K562 (cell line): ENCODE measurements at regions not wholly inside any gene's neighbourhood (a gene's known extent, or its start where the extent isn't known, plus 50 kb on each side); places are given as distances from the start of the nearest gene placed in this dataset.
A peak's percentile ranks its signal among the peaks of the same experiment; 100 is the strongest.

Source experiments
- ATAC-seq: fragments of 200-7000 bp; cut with Tn5 transposase; 3 replicates; pipeline ENCODE4 v1.9.1; 2020; ENCODE audit warnings: moderate library complexity
- BruUV-seq: library from RNA; stranded (reverse); fragments of 400-500 nt; replicated peaks from 2 replicates; lab custom pipeline; 2021; lab: Mats Ljungman, UMichigan
- CTCF ChIA-PET: fragments of 300-600 bp; formaldehyde crosslinking; extraction: SDS; loops from one replicate; lab custom pipeline; 2021; ENCODE audit warnings: low intra/inter-chr PET ratio; lab: Yijun Ruan, JAX
- POLR2A ChIA-PET: fragments of 300-600, 350-650 bp; sonication (Branson Sonifier 250); formaldehyde crosslinking; extraction: SDS; loops from one replicate; lab custom pipeline; 2021; ENCODE audit warnings: antibody characterized with exemption, inconsistent platforms; lab: Yijun Ruan, JAX
- DNase-seq, 4 experiments: peaks; one replicate each; pipeline versions ENCODE4 v3.0.0 to v3.0.0-alpha.2; 2011 to 2018; ENCODE audit warnings: low spot score in 3 of 4, mixed read lengths in 3 of 4; ENCODE audit errors: extremely low read depth in 1 of 4
- FAIRE-seq: peaks from 2 replicates; lab custom pipeline; 2011; peaks lifted over from hg19 to GRCh38; lab: Jason Lieb, UNC
- H2AFZ ChIP-seq: 2 replicates; pipeline ENCODE4 v1.6.0; 2011; ENCODE audit warnings: low read depth, low read length, control low read depth, inconsistent platforms
- H3K27ac ChIP-seq: fragments of 200-600 bp; 3 replicates; pipeline ENCODE4 v1.8.0; 2011; ENCODE audit warnings: low read depth, mild to moderate bottlenecking, control low read depth, inconsistent platforms, low read length, moderate library complexity, mixed read lengths; ENCODE audit errors: extremely low read depth
- H3K27me3 ChIP-seq, 2 experiments: fragments of 300-600 bp in 1 of 2; 2 replicates in 1 of 2; 3 replicates in 1 of 2; pipeline versions ENCODE4 v1.6.0 to v1.8.0; 2011; ENCODE audit warnings: inconsistent platforms in 2 of 2, low read length in 2 of 2, mild to moderate bottlenecking in 1 of 2, mixed read lengths in 1 of 2, moderate library complexity in 1 of 2; ENCODE audit not compliant: control insufficient read depth in 2 of 2, insufficient read depth in 2 of 2
- H3K36me3 ChIP-seq: fragments of 300-600 bp; 3 replicates; pipeline ENCODE4 v1.8.0; 2011; ENCODE audit warnings: mild to moderate bottlenecking, low read length, inconsistent platforms; ENCODE audit not compliant: control insufficient read depth, insufficient read depth
- H3K4me1 ChIP-seq, 2 experiments: fragments of 200-600 bp in 1 of 2; replicated peaks in 1 of 2; 2 replicates in 1 of 2; 3 replicates in 1 of 2; pipeline versions ENCODE4 v1.5.1 to v1.8.0; 2011; ENCODE audit warnings: inconsistent platforms in 2 of 2, low read length in 2 of 2, mild to moderate bottlenecking in 1 of 2, mixed read lengths in 1 of 2, moderate library complexity in 1 of 2; ENCODE audit not compliant: control insufficient read depth in 2 of 2, insufficient read depth in 2 of 2
- H3K4me2 ChIP-seq: 2 replicates; pipeline ENCODE4 v1.6.1; 2011; ENCODE audit warnings: low read length, control low read depth, inconsistent platforms, mixed read lengths; ENCODE audit not compliant: insufficient read depth
- H3K4me3 ChIP-seq: fragments of 200-600 bp; sonication (generic), shearing (Covaris generic); 2 replicates; pipeline ENCODE4 v1.5.1; 2016; ENCODE audit warnings: control low read depth, inconsistent platforms
- H3K79me2 ChIP-seq: fragments of 200-600 bp; 3 replicates; pipeline ENCODE4 v1.8.0; 2011; ENCODE audit warnings: low read length, inconsistent platforms; ENCODE audit not compliant: control insufficient read depth, insufficient read depth
- H3K9ac ChIP-seq, 2 experiments: 2 replicates each; pipeline versions ENCODE4 v1.6.0 to v1.6.1; 2011; ENCODE audit warnings: low read depth in 2 of 2, low read length in 2 of 2, control low read depth in 1 of 2, inconsistent platforms in 1 of 2, mild to moderate bottlenecking in 1 of 2, mixed read lengths in 1 of 2; ENCODE audit not compliant: insufficient read depth in 1 of 2
- H3K9me1 ChIP-seq: one replicate; pipeline ENCODE4 v1.6.0; 2011; ENCODE audit warnings: inconsistent platforms, mild to moderate bottlenecking, low read length, moderate library complexity; ENCODE audit not compliant: control insufficient read depth, insufficient read depth
- H3K9me3 ChIP-seq: replicated peaks from 2 replicates; pipeline ENCODE4 v1.5.1; 2011; ENCODE audit warnings: low read depth, low read length, inconsistent platforms; ENCODE audit not compliant: control insufficient read depth, insufficient read depth
- H4K20me1 ChIP-seq: replicated peaks from 2 replicates; pipeline ENCODE4 v1.6.1; 2011; ENCODE audit warnings: low read length, inconsistent platforms, mixed read lengths; ENCODE audit not compliant: control insufficient read depth, insufficient read depth
- BACH1 ChIP-seq: fragments of 200-800 bp; sonication (Bioruptor generic); IDR thresholded peaks from 2 replicates; pipeline ENCODE4 v1.6.1; 2016; ENCODE audit warnings: missing genetic modification characterization, missing compliant biosample characterization
- CBFA2T3 ChIP-seq: fragments of 450-650 bp; IDR thresholded peaks from 2 replicates; pipeline ENCODE4 v1.6.1; 2017
- COPS2 ChIP-seq: fragments of 450-650 bp; conservative IDR thresholded peaks from 2 replicates; pipeline ENCODE4 v1.6.1; 2016; ENCODE audit warnings: mild to moderate bottlenecking, moderate library complexity
- DPF2 ChIP-seq: fragments of 450-650 bp; IDR thresholded peaks from 2 replicates; pipeline ENCODE4 v1.6.1; 2016
- JUN ChIP-seq, 2 experiments: sonication (generic) in 1 of 2; formaldehyde crosslinking in 1 of 2; IDR thresholded peaks; 2 replicates each; pipeline versions ENCODE4 v1.6.1 to v1.8.0; 2012 to 2022; ENCODE audit warnings: borderline replicate concordance in 2 of 2, mild to moderate bottlenecking in 2 of 2, improper control_type of control experiment in 1 of 2, low read depth in 1 of 2, low read length in 1 of 2, missing genetic modification reagents in 1 of 2
- JUND ChIP-seq, 2 experiments: IDR thresholded peaks; 2 replicates in 1 of 2; 3 replicates in 1 of 2; pipeline ENCODE4 v1.6.1; 2011; ENCODE audit warnings: borderline replicate concordance in 2 of 2, low read depth in 2 of 2, low read length in 2 of 2, improper control_type of control experiment in 1 of 2, missing biosample characterization in 1 of 2, missing genetic modification characterization in 1 of 2, missing genetic modification reagents in 1 of 2
- L3MBTL2 ChIP-seq: fragments of 450-650 bp; IDR thresholded peaks from 2 replicates; pipeline ENCODE4 v1.6.1; 2016; ENCODE audit warnings: mild to moderate bottlenecking, moderate library complexity
- MAX ChIP-seq: sonication (generic); formaldehyde crosslinking; IDR thresholded peaks from 2 replicates; pipeline ENCODE4 v1.9.0; 2022; ENCODE audit warnings: mild to moderate bottlenecking, missing genetic modification reagents
- MITF ChIP-seq: IDR thresholded peaks from 2 replicates; pipeline ENCODE4 v1.6.1; 2014; ENCODE audit warnings: antibody characterized with exemption
- NFE2 ChIP-seq: IDR thresholded peaks from 2 replicates; pipeline ENCODE4 v1.6.1; 2014; ENCODE audit warnings: antibody characterized with exemption, low read depth
- RAD51 ChIP-seq: fragments of 450-650 bp; IDR thresholded peaks from 2 replicates; pipeline ENCODE4 v1.7.1; 2016; ENCODE audit warnings: low read depth, mild to moderate bottlenecking, borderline replicate concordance
- TOE1 ChIP-seq, 2 experiments: fragments of 450-650 bp in 1 of 2; sonication (generic) in 1 of 2; formaldehyde crosslinking in 1 of 2; IDR thresholded peaks; 2 replicates each; pipeline versions ENCODE4 v1.7.1 to v1.8.0; 2016 to 2022; ENCODE audit warnings: borderline replicate concordance in 2 of 2, mild to moderate bottlenecking in 2 of 2, antibody characterized with exemption in 1 of 2, inconsistent platforms in 1 of 2, low read depth in 1 of 2, missing genetic modification reagents in 1 of 2, moderate library complexity in 1 of 2
- ZBTB17 ChIP-seq: fragments of 450-650 bp; formaldehyde crosslinking; IDR thresholded peaks from 2 replicates; pipeline ENCODE4 v1.4.0; 2020; ENCODE audit warnings: mild to moderate bottlenecking
- ZNF592 ChIP-seq: fragments of 450-650 bp; IDR thresholded peaks from 2 replicates; pipeline ENCODE4 v1.6.1; 2017; ENCODE audit warnings: antibody characterized with exemption, mild to moderate bottlenecking
- WGBS: fragments of 100-300 bp; shearing (Covaris generic); methylation state at CpG from one replicate; pipeline ENCODE4 v1.1.6; 2016; ENCODE audit warnings: low coverage, mixed read lengths; ENCODE audit not compliant: insufficient coverage; ENCODE audit errors: missing lambda C conversion rate; 5-methylcytosine and 5-hydroxymethylcytosine counted together
- in situ Hi-C: fragments of 300-500 bp; cut with MboI; formaldehyde crosslinking; loops from 4 replicates; pipeline ENCODE4 v1.15.0; 2018; ENCODE audit warnings: inconsistent platforms, mixed read lengths
- intact Hi-C: fragments of 100-400 bp; cut with micrococcal nuclease; formaldehyde crosslinking; loops from 2 replicates; pipeline ENCODE4 v1.14.2; 2022

- Histone ChIP-seq H3K4me3 (no peak overlapping the region), H3K79me2 (no peaks in the 10 kb centered on the region), H3K27me3 (no peaks in the 10 kb centered on the region), H3K9ac (no peak overlapping the region), H3K27ac (peak overlapping the region; percentile 35; the same call in 2 of the 3 replicates), H2AFZ (peak overlapping the region; percentile 73), H3K4me2 (peak overlapping the region; percentile 58), H3K9me1 (no peaks in the 10 kb centered on the region), H3K4me1 (peaks cover 27 to 34% of the 10 kb centered on the region in 2 experiments), H4K20me1 (no peaks in the 10 kb centered on the region), H3K9me3 (no peaks in the 10 kb centered on the region), H3K36me3 (no peaks in the 10 kb centered on the region)
- in situ Hi-C loops, result no loop called here
- DNase-seq (peak; percentile 63 to 80 (median 70)), FAIRE-seq (peak; percentile 78), ATAC-seq (peak; percentile 46)
- 16% methylated on average over 15 of the region's 15 CpGs for WGBS
- CTCF ChIA-PET, result no interaction called here
- no TSS peak for BruUV-seq
- intact Hi-C loops, result no loop called here
- POLR2A ChIA-PET, result no interaction called here
- TF ChIP-seq JUN (IDR thresholded peaks at IDR 0.05; ENCODE audit: borderline replicate concordance, low read depth, low read length), result peak; percentile 78
- TF ChIP-seq JUN (CRISPR knock-in tag; IDR thresholded peaks at IDR 0.05; ENCODE audit: borderline replicate concordance), result no peak
- TF ChIP-seq RAD51, result peak; percentile 95
- peak; percentile 36; the same call in 1 of the 2 replicates for TF ChIP-seq DPF2
- TF ChIP-seq ZNF592, result 0 out of 2 replicates have a peak, but pooled peaks have one; percentile 31
- peak; percentile 85 for TF ChIP-seq JUND (IDR thresholded peaks at IDR 0.05; ENCODE audit: borderline replicate concordance, low read depth, low read length)
- peak; percentile 82; the same call in 2 of the 3 replicates for TF ChIP-seq JUND (tag; IDR thresholded peaks at IDR 0.05; ENCODE audit: borderline replicate concordance, low read depth, low read length)
- TF ChIP-seq MITF, result no peak
- peak; percentile 59 for TF ChIP-seq CBFA2T3
- no peak for TF ChIP-seq ZBTB17
- peak; percentile 93 for TF ChIP-seq TOE1 (IDR thresholded peaks at IDR 0.05; ENCODE audit: borderline replicate concordance)
- TF ChIP-seq TOE1 (CRISPR knock-in tag; IDR thresholded peaks at IDR 0.05; ENCODE audit: borderline replicate concordance, low read depth), result no peak
- TF ChIP-seq L3MBTL2, result peak; percentile 54; the same call in 1 of the 2 replicates
- TF ChIP-seq COPS2, result no peak
- TF ChIP-seq MAX, result peak; percentile 74
- 0 out of 2 replicates have a peak, but pooled peaks have one; percentile 40 for TF ChIP-seq BACH1 (tag)
- TF ChIP-seq NFE2, result peak; percentile 80
These were observed 68.6 kb upstream of the YWHAQ start for GRCh38 chr2:9699139-9700108.
